GM10266 (cell line): ENCODE measurements at regions not wholly inside any gene's neighbourhood (a gene's known extent, or its start where the extent isn't known, plus 50 kb on each side); places are given as distances from the start of the nearest gene placed in this dataset.

Experiments
- DNase-seq: peaks from one replicate; pipeline ENCODE4 v3.0.0; 2012; ENCODE audit errors: extremely low spot score
- CTCF ChIP-seq: IDR thresholded peaks from 2 replicates; pipeline ENCODE4 v1.5.1; 2012; ENCODE audit warnings: mild to moderate bottlenecking, low read depth; ENCODE audit not compliant: control insufficient read depth, insufficient read depth; ENCODE audit errors: missing control alignments

DNA sequence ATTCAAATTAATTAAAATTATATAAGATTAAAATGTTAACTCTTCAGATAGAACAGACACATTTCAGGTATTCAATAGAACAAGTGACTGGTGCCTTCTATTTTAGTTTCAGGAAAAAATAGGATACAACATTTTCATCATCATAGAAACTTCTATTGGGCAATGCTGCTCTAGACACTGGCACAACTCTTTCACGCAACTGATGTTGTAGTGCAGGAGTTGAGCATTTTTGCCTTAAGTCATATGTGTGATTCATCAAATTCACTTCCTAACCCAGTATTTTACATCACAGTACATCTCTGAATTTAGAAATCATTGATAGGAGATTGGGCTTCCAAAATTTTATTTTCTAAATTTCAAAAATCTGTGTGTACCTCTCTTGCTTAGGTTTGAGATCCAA is 215.4 kb upstream of the DIO2 start:
- no peak for DNase-seq

GRCh38 chr14:80425686-80426085 is 214.4 kb upstream of the DIO2 start:
- no peak for DNase-seq
- no peak for TF ChIP-seq CTCF

More for the DNA sequence above, 215.4 kb upstream of the DIO2 start:
- TF ChIP-seq CTCF = no peak

DNA sequence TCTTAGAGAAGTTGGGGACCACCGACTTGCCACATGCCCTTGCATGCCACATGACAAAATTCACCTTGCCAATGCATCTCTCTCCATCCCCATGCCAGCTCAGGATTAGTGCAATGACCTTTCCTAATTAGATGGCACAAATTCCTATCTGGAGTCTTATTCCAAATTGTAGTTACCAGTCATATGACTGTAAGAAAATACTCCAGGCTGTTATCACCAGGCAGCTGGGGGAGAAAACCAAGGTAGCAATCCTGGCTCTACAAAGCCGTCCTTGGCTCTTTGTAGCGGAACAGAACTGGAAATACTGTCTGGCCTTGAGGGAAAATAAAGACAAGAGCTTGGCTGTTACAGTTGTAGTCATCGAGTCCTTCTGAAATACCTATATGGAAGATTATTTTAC is 208.5 kb upstream of the DIO2 start:
- no peak for DNase-seq
- TF ChIP-seq CTCF = no peak

- no peak for TF ChIP-seq CTCF
- DNase-seq = no peak
Observed at GRCh38 chr14:80419345-80419744, 208.0 kb upstream of the DIO2 start.

DNA sequence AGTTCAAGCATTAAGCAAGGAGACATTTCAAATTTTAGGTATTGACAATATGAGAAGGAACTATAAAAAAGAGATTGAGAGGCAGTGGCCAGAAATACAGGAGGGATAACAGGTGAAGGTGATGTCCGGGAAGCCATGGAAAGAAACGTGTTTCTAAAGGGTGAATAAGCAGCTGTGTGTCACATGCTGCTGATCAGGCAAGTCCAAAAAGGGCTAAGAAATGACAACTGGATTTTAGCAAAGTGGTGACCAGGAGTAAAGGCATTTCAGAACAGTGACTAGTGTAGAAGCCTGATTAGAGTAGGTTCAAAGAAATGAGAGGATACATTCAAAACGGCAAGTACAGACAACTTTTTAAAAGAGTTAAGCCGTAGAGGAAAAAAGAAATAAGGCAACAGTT is 204.3 kb upstream of the DIO2 start:
- no peak for TF ChIP-seq CTCF
- DNase-seq = no peak

- TF ChIP-seq CTCF = no peak
- no peak for DNase-seq
Observed at GRCh38 chr14:80414080-80414479, 202.8 kb upstream of the DIO2 start.

DNA sequence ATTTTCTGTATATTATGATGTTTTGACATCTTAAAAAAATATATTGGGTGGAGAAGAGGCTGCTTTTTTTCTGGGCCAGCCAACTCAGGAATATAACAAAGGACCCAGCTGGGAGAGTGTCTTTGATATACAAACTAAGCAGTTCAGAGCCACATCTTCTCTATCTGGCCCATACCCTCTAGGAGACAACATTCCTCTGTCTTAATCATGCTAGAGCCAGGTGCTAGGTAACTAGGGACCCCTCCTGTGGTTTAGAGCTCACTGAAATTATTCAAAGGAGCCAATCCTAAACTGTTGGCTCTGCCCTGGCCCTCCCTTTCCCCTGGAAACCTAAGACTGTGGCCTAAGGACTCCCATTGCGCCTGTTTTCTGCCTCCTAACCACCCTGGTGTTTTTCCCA is 193.1 kb upstream of the DIO2 start:
- no peak for TF ChIP-seq CTCF
- no peak for DNase-seq

- no peak for DNase-seq
- no peak for TF ChIP-seq CTCF
Observed at GRCh38 chr14:80403036-80403435, 191.7 kb upstream of the DIO2 start.
